ENCODE measurements at regions not wholly inside any gene's neighbourhood (a gene's known extent, or its start where the extent isn't known, plus 50 kb on each side); places are given as distances from the start of the nearest gene placed in this dataset.

DNA sequence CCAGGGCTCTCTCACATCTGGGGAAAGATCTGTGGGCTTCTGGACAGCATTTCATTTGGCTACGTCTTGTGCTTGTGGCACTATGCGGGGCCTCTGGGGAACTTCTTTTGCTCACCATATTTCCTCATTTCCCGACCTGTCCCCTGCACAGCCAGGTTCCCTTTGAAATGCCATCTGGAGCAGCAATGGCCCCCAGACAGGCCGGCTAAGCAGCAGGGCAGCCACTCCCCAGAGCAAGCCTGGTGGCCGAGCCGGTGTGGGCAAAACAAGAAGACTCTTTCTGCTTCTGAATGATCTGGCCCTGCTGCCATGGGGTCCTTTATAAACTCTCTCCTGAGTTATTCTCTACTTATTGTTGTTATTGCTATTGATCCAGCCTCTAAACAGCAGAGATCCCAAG lies 190.7 kb upstream of the NECTIN1 start (continued):
- TF ChIP-seq, protein P1, sequence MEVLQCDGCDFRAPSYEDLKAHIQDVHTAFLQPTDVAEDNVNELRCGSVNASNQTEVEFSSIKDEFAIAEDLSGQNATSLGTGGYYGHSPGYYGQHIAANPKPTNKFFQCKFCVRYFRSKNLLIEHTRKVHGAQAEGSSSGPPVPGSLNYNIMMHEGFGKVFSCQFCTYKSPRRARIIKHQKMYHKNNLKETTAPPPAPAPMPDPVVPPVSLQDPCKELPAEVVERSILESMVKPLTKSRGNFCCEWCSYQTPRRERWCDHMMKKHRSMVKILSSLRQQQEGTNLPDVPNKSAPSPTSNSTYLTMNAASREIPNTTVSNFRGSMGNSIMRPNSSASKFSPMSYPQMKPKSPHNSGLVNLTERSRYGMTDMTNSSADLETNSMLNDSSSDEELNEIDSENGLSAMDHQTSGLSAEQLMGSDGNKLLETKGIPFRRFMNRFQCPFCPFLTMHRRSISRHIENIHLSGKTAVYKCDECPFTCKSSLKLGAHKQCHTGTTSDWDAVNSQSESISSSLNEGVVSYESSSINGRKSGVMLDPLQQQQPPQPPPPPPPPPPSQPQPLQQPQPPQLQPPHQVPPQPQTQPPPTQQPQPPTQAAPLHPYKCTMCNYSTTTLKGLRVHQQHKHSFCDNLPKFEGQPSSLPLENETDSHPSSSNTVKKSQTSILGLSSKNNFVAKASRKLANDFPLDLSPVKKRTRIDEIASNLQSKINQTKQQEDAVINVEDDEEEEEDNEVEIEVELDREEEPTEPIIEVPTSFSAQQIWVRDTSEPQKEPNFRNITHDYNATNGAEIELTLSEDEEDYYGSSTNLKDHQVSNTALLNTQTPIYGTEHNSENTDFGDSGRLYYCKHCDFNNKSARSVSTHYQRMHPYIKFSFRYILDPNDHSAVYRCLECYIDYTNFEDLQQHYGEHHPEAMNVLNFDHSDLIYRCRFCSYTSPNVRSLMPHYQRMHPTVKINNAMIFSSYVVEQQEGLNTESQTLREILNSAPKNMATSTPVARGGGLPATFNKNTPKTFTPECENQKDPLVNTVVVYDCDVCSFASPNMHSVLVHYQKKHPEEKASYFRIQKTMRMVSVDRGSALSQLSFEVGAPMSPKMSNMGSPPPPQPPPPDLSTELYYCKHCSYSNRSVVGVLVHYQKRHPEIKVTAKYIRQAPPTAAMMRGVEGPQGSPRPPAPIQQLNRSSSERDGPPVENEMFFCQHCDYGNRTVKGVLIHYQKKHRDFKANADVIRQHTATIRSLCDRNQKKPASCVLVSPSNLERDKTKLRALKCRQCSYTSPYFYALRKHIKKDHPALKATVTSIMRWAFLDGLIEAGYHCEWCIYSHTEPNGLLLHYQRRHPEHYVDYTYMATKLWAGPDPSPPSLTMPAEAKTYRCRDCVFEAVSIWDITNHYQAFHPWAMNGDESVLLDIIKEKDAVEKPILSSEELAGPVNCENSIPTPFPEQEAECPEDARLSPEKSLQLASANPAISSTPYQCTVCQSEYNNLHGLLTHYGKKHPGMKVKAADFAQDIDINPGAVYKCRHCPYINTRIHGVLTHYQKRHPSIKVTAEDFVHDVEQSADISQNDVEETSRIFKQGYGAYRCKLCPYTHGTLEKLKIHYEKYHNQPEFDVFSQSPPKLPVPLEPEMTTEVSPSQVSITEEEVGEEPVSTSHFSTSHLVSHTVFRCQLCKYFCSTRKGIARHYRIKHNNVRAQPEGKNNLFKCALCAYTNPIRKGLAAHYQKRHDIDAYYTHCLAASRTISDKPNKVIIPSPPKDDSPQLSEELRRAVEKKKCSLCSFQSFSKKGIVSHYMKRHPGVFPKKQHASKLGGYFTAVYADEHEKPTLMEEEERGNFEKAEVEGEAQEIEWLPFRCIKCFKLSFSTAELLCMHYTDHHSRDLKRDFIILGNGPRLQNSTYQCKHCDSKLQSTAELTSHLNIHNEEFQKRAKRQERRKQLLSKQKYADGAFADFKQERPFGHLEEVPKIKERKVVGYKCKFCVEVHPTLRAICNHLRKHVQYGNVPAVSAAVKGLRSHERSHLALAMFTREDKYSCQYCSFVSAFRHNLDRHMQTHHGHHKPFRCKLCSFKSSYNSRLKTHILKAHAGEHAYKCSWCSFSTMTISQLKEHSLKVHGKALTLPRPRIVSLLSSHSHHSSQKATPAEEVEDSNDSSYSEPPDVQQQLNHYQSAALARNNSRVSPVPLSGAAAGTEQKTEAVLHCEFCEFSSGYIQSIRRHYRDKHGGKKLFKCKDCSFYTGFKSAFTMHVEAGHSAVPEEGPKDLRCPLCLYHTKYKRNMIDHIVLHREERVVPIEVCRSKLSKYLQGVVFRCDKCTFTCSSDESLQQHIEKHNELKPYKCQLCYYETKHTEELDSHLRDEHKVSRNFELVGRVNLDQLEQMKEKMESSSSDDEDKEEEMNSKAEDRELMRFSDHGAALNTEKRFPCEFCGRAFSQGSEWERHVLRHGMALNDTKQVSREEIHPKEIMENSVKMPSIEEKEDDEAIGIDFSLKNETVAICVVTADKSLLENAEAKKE (CRISPR knock-in tag; IDR thresholded peaks at IDR 0.05), result no peak
- TF ChIP-seq EZH2phosphoT487 (IDR thresholded peaks at IDR 0.05; ENCODE audit: unreplicated experiment), result no peak
- no peak for TF ChIP-seq STAT1 (IDR thresholded peaks at IDR 0.05; ENCODE audit: unreplicated experiment)
- no peak for TF ChIP-seq JUNB (IDR thresholded peaks at IDR 0.05; ENCODE audit: unreplicated experiment)
- no peak for TF ChIP-seq NANOG (IDR thresholded peaks at IDR 0.05; ENCODE audit: borderline replicate concordance)
- TF ChIP-seq, protein P2, sequence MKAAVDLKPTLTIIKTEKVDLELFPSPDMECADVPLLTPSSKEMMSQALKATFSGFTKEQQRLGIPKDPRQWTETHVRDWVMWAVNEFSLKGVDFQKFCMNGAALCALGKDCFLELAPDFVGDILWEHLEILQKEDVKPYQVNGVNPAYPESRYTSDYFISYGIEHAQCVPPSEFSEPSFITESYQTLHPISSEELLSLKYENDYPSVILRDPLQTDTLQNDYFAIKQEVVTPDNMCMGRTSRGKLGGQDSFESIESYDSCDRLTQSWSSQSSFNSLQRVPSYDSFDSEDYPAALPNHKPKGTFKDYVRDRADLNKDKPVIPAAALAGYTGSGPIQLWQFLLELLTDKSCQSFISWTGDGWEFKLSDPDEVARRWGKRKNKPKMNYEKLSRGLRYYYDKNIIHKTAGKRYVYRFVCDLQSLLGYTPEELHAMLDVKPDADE (IDR thresholded peaks at IDR 0.05), result no peak
- TF ChIP-seq CREB1 (CRISPR knock-in tag; IDR thresholded peaks at IDR 0.05; ENCODE audit: low read depth), result no peak

DNA sequence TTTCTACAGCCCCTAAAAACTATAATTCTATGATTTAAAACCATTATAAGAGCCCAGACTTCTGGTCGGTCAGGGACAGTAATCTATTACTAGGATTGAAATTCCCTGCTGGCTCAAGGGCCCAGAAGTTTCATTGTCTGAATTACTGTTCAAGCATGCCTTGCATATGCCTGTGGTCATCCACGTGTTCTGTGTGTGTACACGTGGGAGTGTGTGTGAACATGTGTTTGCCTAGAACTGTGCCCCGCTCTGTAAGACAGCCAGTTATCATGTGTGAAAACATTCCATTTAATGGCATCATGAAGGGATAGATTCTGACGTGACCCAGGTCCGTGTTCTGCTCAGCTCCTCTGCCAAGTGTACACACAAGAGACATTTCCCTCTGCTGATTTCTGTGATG lies 189.3 kb upstream of the NECTIN1 start:
- peaks cover 18% of the 10 kb centered on the region for H3K9me3 Mint-ChIP-seq
- ATAC-seq (no peak), DNase-seq (ENCODE audit: low spot score) (no peak)
- Histone ChIP-seq H3F3A (replicated peaks; ENCODE audit: low read depth) (no peaks in the 10 kb centered on the region), H3K27me3 (ENCODE audit: insufficient read depth) (no peaks in the 10 kb centered on the region), H4K20me1 (replicated peaks; ENCODE audit: insufficient read depth) (no peaks in the 10 kb centered on the region), H3K79me2 (replicated peaks; ENCODE audit: insufficient read depth) (no peaks in the 10 kb centered on the region), H3K27ac (ENCODE audit: low read depth) (no peak overlapping the region), H3K4me1 (ENCODE audit: insufficient read depth) (no peaks in the 10 kb centered on the region), H3K36me3 (ENCODE audit: insufficient read depth) (no peaks in the 10 kb centered on the region), H3K9me2 (ENCODE audit: insufficient read depth) (no peaks in the 10 kb centered on the region), H3K4me3 (no peak overlapping the region), H2AFZ (no peak overlapping the region), H3K4me2 (no peak overlapping the region)
- no peaks in the 10 kb centered on the region; the same call in 2 of the 3 replicates for H3K36me3 Mint-ChIP-seq (ENCODE audit: low read depth)
- H3K4me1 Mint-ChIP-seq, result peaks cover 20% of the 10 kb centered on the region
- no peak overlapping the region for H3K27ac Mint-ChIP-seq
- peaks cover 8% of the 10 kb centered on the region for H3K27me3 Mint-ChIP-seq (ENCODE audit: insufficient read depth, low read depth, poor library complexity)
- no peak overlapping the region for H3K4me3 Mint-ChIP-seq
- TF ChIP-seq ZNF114 (CRISPR knock-in tag; IDR thresholded peaks at IDR 0.05) (no peak), POLR2AphosphoS5 (IDR thresholded peaks at IDR 0.05; ENCODE audit: low read depth) (no peak), JUNB (IDR thresholded peaks at IDR 0.05; ENCODE audit: unreplicated experiment) (no peak), EZH2phosphoT487 (IDR thresholded peaks at IDR 0.05; ENCODE audit: unreplicated experiment) (no peak), STAT1 (IDR thresholded peaks at IDR 0.05; ENCODE audit: unreplicated experiment) (no peak), NANOG (IDR thresholded peaks at IDR 0.05; ENCODE audit: borderline replicate concordance) (no peak), ZNF331 (CRISPR knock-in tag; IDR thresholded peaks at IDR 0.05; ENCODE audit: low read depth) (no peak)
- TF ChIP-seq, protein P3, sequence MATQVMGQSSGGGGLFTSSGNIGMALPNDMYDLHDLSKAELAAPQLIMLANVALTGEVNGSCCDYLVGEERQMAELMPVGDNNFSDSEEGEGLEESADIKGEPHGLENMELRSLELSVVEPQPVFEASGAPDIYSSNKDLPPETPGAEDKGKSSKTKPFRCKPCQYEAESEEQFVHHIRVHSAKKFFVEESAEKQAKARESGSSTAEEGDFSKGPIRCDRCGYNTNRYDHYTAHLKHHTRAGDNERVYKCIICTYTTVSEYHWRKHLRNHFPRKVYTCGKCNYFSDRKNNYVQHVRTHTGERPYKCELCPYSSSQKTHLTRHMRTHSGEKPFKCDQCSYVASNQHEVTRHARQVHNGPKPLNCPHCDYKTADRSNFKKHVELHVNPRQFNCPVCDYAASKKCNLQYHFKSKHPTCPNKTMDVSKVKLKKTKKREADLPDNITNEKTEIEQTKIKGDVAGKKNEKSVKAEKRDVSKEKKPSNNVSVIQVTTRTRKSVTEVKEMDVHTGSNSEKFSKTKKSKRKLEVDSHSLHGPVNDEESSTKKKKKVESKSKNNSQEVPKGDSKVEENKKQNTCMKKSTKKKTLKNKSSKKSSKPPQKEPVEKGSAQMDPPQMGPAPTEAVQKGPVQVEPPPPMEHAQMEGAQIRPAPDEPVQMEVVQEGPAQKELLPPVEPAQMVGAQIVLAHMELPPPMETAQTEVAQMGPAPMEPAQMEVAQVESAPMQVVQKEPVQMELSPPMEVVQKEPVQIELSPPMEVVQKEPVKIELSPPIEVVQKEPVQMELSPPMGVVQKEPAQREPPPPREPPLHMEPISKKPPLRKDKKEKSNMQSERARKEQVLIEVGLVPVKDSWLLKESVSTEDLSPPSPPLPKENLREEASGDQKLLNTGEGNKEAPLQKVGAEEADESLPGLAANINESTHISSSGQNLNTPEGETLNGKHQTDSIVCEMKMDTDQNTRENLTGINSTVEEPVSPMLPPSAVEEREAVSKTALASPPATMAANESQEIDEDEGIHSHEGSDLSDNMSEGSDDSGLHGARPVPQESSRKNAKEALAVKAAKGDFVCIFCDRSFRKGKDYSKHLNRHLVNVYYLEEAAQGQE (IDR thresholded peaks at IDR 0.05; ENCODE audit: unreplicated experiment), result no peak
- TF ChIP-seq, protein P4, sequence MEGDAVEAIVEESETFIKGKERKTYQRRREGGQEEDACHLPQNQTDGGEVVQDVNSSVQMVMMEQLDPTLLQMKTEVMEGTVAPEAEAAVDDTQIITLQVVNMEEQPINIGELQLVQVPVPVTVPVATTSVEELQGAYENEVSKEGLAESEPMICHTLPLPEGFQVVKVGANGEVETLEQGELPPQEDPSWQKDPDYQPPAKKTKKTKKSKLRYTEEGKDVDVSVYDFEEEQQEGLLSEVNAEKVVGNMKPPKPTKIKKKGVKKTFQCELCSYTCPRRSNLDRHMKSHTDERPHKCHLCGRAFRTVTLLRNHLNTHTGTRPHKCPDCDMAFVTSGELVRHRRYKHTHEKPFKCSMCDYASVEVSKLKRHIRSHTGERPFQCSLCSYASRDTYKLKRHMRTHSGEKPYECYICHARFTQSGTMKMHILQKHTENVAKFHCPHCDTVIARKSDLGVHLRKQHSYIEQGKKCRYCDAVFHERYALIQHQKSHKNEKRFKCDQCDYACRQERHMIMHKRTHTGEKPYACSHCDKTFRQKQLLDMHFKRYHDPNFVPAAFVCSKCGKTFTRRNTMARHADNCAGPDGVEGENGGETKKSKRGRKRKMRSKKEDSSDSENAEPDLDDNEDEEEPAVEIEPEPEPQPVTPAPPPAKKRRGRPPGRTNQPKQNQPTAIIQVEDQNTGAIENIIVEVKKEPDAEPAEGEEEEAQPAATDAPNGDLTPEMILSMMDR (conservative IDR thresholded peaks at IDR 0.05; ENCODE audit: low read depth in 2 of 2), result no peak
